H9 (cell line): ENCODE measurements at regions not wholly inside any gene's neighbourhood (a gene's known extent, or its start where the extent isn't known, plus 50 kb on each side); places are given as distances from the start of the nearest gene placed in this dataset.

Experiments used
- DNase-seq: peaks from one replicate; pipeline ENCODE4 v3.0.0-alpha.2; 2017
- H2AFZ ChIP-seq: one replicate; pipeline ENCODE4 v1.6.1; 2013; ENCODE audit warnings: mild to moderate bottlenecking, low read length, control low read depth, moderate library complexity
- H2AK5ac ChIP-seq: 2 replicates; pipeline ENCODE4 v1.6.1; 2013; ENCODE audit warnings: low read length, control low read depth, mixed read lengths; ENCODE audit not compliant: insufficient read length
- H2BK120ac ChIP-seq: one replicate; pipeline ENCODE4 v1.6.1; 2013; ENCODE audit warnings: low read depth, mild to moderate bottlenecking, low read length, control low read depth, inconsistent platforms; ENCODE audit not compliant: poor library complexity, severe bottlenecking
- H2BK12ac ChIP-seq: 2 replicates; pipeline ENCODE4 v1.6.1; 2013; ENCODE audit warnings: low read length, control low read depth, mixed read lengths, low read depth; ENCODE audit not compliant: insufficient read length
- H2BK15ac ChIP-seq: 2 replicates; pipeline ENCODE4 v1.6.1; 2013; ENCODE audit warnings: low read depth, low read length, control low read depth
- H2BK20ac ChIP-seq: one replicate; pipeline ENCODE4 v1.6.1; 2013; ENCODE audit warnings: low read depth, mild to moderate bottlenecking, low read length, control low read depth, inconsistent platforms; ENCODE audit not compliant: poor library complexity, severe bottlenecking
- H2BK5ac ChIP-seq: 2 replicates; pipeline ENCODE4 v1.6.1; 2013; ENCODE audit warnings: low read length, control low read depth, mixed read lengths; ENCODE audit not compliant: insufficient read length
- H3K14ac ChIP-seq: 2 replicates; pipeline ENCODE4 v1.6.1; 2013; ENCODE audit warnings: low read length, control low read depth; ENCODE audit not compliant: insufficient read depth
- H3K18ac ChIP-seq: 2 replicates; pipeline ENCODE4 v1.6.1; 2013; ENCODE audit warnings: low read depth, mild to moderate bottlenecking, mixed read lengths, low read length, control low read depth; ENCODE audit not compliant: insufficient read length
- H3K23ac ChIP-seq: 2 replicates; pipeline ENCODE4 v1.6.1; 2013; ENCODE audit warnings: low read length, control low read depth, mixed read lengths, low read depth; ENCODE audit not compliant: insufficient read length
- H3K23me2 ChIP-seq: 2 replicates; pipeline ENCODE4 v1.6.1; 2013; ENCODE audit warnings: low read depth, mild to moderate bottlenecking, mixed read lengths, low read length, control low read depth; ENCODE audit not compliant: insufficient read length, poor library complexity, severe bottlenecking
- H3K27ac ChIP-seq: 2 replicates; pipeline ENCODE4 v1.5.1; 2013; ENCODE audit warnings: low read length, control low read depth, mixed read lengths, low read depth; ENCODE audit not compliant: insufficient read length
- H3K27me3 ChIP-seq: 2 replicates; pipeline ENCODE4 v1.6.1; 2013; ENCODE audit warnings: low read length, control low read depth, inconsistent platforms; ENCODE audit not compliant: insufficient read depth
- H3K4ac ChIP-seq: 2 replicates; pipeline ENCODE4 v1.6.1; 2013; ENCODE audit warnings: low read depth, mild to moderate bottlenecking, control low read depth, inconsistent platforms, low read length, moderate library complexity
- H3K4me1 ChIP-seq: 2 replicates; pipeline ENCODE4 v1.6.1; 2013; ENCODE audit warnings: low read length, control low read depth, inconsistent platforms; ENCODE audit not compliant: insufficient read depth
- H3K4me2 ChIP-seq: 2 replicates; pipeline ENCODE4 v1.6.1; 2013; ENCODE audit warnings: low read length, control low read depth, mixed read lengths; ENCODE audit not compliant: insufficient read length, insufficient read depth
- H3K56ac ChIP-seq: 2 replicates; pipeline ENCODE4 v1.6.1; 2013; ENCODE audit warnings: low read depth, mild to moderate bottlenecking, mixed read lengths, low read length, control low read depth; ENCODE audit not compliant: insufficient read length
- H3K79me1 ChIP-seq: 2 replicates; pipeline ENCODE4 v1.6.1; 2013; ENCODE audit warnings: low read depth, mild to moderate bottlenecking, moderate library complexity, low read length, control low read depth, inconsistent platforms; ENCODE audit not compliant: insufficient read depth, poor library complexity, severe bottlenecking
- H3K79me2 ChIP-seq: 2 replicates; pipeline ENCODE4 v1.6.1; 2013; ENCODE audit warnings: low read length, control low read depth, inconsistent platforms; ENCODE audit not compliant: insufficient read depth
- H3K9ac ChIP-seq: 2 replicates; pipeline ENCODE4 v1.6.1; 2013; ENCODE audit warnings: low read length, control low read depth, mixed read lengths; ENCODE audit not compliant: insufficient read length; ENCODE audit errors: extremely low read depth
- H3K9me3 ChIP-seq: one replicate; pipeline ENCODE4 v1.6.1; 2013; ENCODE audit warnings: low read depth, low read length, inconsistent platforms; ENCODE audit not compliant: control insufficient read depth
- H3T11ph ChIP-seq: one replicate; pipeline ENCODE4 v1.6.1; 2013; ENCODE audit warnings: mild to moderate bottlenecking, low read length, control low read depth, inconsistent platforms
- H4K20me1 ChIP-seq: one replicate; pipeline ENCODE4 v1.6.1; 2013; ENCODE audit not compliant: control insufficient read depth, insufficient read length, insufficient read depth
- H4K5ac ChIP-seq: 2 replicates; pipeline ENCODE4 v1.6.1; 2013; ENCODE audit warnings: low read depth, mild to moderate bottlenecking, mixed read lengths, low read length, control low read depth; ENCODE audit not compliant: insufficient read length
- H4K8ac ChIP-seq: replicated peaks from 2 replicates; pipeline ENCODE4 v1.6.1; 2013; ENCODE audit warnings: low read length, control low read depth, mixed read lengths, low read depth; ENCODE audit not compliant: insufficient read length
- H4K91ac ChIP-seq: 2 replicates; pipeline ENCODE4 v1.6.1; 2013; ENCODE audit warnings: low read depth, mild to moderate bottlenecking, moderate library complexity, mixed read lengths, low read length, control low read depth; ENCODE audit not compliant: insufficient read length
- H3K27ac Mint-ChIP-seq, 3 experiments: 2 replicates in 2 of 3; 3 replicates in 1 of 3; pipeline ENCODE4 v1.8.0; 2020 to 2021; ENCODE audit warnings: mixed read lengths in 3 of 3, mild to moderate bottlenecking in 1 of 3, moderate library complexity in 1 of 3
- H3K27me3 Mint-ChIP-seq: 2 replicates; pipeline ENCODE4 v1.8.0; 2021; ENCODE audit warnings: low read depth, mild to moderate bottlenecking, moderate library complexity, mixed read lengths
- H3K36me3 Mint-ChIP-seq, 3 experiments: 2 replicates in 2 of 3; 3 replicates in 1 of 3; pipeline ENCODE4 v1.8.0; 2020 to 2021; ENCODE audit warnings: low read depth in 3 of 3, mixed read lengths in 3 of 3; ENCODE audit not compliant: insufficient read depth in 1 of 3
- H3K4me1 Mint-ChIP-seq, 2 experiments: 2 replicates each; pipeline ENCODE4 v1.8.0; 2020; ENCODE audit warnings: mixed read lengths in 2 of 2
- H3K4me3 Mint-ChIP-seq, 2 experiments: 2 replicates in 1 of 2; 3 replicates in 1 of 2; pipeline ENCODE4 v1.8.0; 2020 to 2021; ENCODE audit warnings: mild to moderate bottlenecking in 2 of 2, mixed read lengths in 2 of 2, moderate library complexity in 1 of 2
- H3K9me3 Mint-ChIP-seq, 2 experiments: 2 replicates in 1 of 2; 3 replicates in 1 of 2; pipeline ENCODE4 v1.8.0; 2020; ENCODE audit warnings: mild to moderate bottlenecking in 2 of 2, mixed read lengths in 2 of 2, moderate library complexity in 1 of 2
- CTCF ChIP-seq: fragments of 200-600 bp; sonication (generic); conservative IDR thresholded peaks from 3 replicates; pipeline ENCODE4 v1.8.0; 2021; ENCODE audit warnings: antibody characterized with exemption, mild to moderate bottlenecking
- WGBS: extraction: QIAGEN DNeasy Blood & Tissue Kit; methylation state at CpG from one replicate; pipeline ENCODE4 v1.1.7; 2013; ENCODE audit warnings: missing lambda C conversion rate, low lambda C conversion rate, mixed read lengths; ENCODE audit not compliant: insufficient read length; ENCODE audit errors: extremely low coverage; 5-methylcytosine and 5-hydroxymethylcytosine counted together

DNA sequence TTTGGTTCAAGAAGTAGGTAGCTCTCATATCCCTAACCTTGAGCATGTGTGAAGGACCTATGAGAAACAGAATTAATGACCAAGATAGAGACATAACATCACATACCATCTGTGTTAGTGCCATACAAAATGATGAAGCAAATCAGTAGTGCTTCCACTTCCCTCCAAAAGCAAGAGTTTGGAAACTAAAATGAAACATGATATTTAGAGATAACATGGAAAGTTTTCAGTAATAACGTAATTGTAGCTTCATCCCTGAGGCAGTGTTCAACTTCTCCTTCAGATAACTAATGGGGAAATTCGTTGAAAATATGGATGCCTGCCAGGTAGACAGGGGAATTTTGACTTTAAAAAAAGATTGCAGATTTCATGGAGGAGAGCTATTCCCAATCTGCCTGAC, 248.4 kb upstream of the IRAK1BP1 start:
- Histone ChIP-seq H3K27ac (no peak overlapping the region), H2BK12ac (no peak overlapping the region), H3K79me1 (no peaks in the 10 kb centered on the region), H3K9me3 (no peaks in the 10 kb centered on the region), H3K4ac (no peak overlapping the region), H3K4me1 (no peaks in the 10 kb centered on the region; the same call in 1 of the 2 replicates), H3K4me2 (no peak overlapping the region), H2AFZ (no peak overlapping the region), H4K91ac (no peak overlapping the region), H2BK20ac (no peak overlapping the region), H2BK5ac (no peak overlapping the region), H3T11ph (no peak overlapping the region), H2AK5ac (no peak overlapping the region), H4K5ac (no peak overlapping the region), H3K27me3 (no peaks in the 10 kb centered on the region), H3K79me2 (no peaks in the 10 kb centered on the region), H3K23me2 (no peaks in the 10 kb centered on the region), H3K56ac (no peak overlapping the region), H2BK15ac (no peak overlapping the region), H4K8ac (no peak overlapping the region), H3K18ac (no peak overlapping the region), H2BK120ac (no peak overlapping the region), H3K9ac (no peak overlapping the region), H3K14ac (no peak overlapping the region), H3K23ac (no peak overlapping the region), H4K20me1 (no peaks in the 10 kb centered on the region)
- Mint-ChIP-seq H3K4me3 (no peak overlapping the region), H3K36me3 (no peaks in the 10 kb centered on the region), H3K9me3 (no peaks in the 10 kb centered on the region), H3K27me3 (no peaks in the 10 kb centered on the region), H3K4me1 (no peaks in the 10 kb centered on the region), H3K27ac (no peak overlapping the region)
- no CpG with 5 or more reads among the region's 2 CpGs for WGBS
- TF ChIP-seq CTCF = no peak
- no peak for DNase-seq
